ENCODE measurements at regions not wholly inside any gene's neighbourhood (a gene's known extent, or its start where the extent isn't known, plus 50 kb on each side); places are given as distances from the start of the nearest gene placed in this dataset.

GRCh38 chr3:95277613-95278012 lies 1214.8 kb downstream of the NSUN3 start:
- Histone ChIP-seq H3K36me3 (no peaks in the 10 kb centered on the region), H3K4me1 (no peaks in the 10 kb centered on the region), H3K27ac (replicated peaks) (no peak overlapping the region), H3K27me3 (ENCODE audit: low read depth) (no peaks in the 10 kb centered on the region), H3K4me3 (no peak overlapping the region), H3K9me3 (replicated peaks) (peaks cover 14% of the 10 kb centered on the region)
- DNase-seq = no peak
- intact Hi-C loops (cut with micrococcal nuclease) = no loop called here
- TF ChIP-seq CTCF (IDR thresholded peaks at IDR 0.05; ENCODE audit: borderline replicate concordance) = no peak

DNA sequence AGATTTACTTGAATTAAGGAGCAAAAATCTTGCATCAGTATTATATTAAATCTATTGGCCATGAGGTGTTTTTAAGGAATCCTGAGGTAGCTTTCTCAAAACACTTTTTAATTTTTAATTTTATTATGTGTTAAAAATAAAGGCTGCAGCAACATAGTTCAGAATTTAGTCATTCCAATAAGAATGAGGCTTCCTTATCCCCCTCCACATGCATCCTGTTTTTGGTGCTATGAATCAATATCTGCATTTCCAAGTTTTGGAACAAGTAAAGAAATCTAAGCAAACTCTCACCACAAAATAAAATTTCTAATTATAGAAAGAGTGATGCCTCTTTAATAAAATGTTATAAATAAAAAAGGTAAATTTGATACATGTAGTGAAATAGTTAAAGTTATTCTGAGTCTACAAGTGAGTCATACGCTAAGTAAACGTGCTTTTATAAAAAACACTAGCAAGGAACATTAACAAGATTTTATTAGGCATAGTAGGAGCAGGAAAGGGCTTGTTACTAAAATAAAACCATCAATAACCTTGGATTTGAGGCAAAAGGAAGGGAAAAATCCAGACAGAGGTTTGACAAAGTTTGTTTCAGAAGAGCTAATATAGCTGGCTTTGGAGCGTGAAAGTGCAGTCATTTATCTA lies 1218.0 kb downstream of the NSUN3 start:
- Histone ChIP-seq H3K27ac (replicated peaks) (no peak overlapping the region), H3K27me3 (ENCODE audit: low read depth) (no peaks in the 10 kb centered on the region), H3K36me3 (no peaks in the 10 kb centered on the region), H3K4me1 (no peaks in the 10 kb centered on the region), H3K9me3 (replicated peaks) (peaks cover 19% of the 10 kb centered on the region), H3K4me3 (no peak overlapping the region)
- no peak for DNase-seq
- TF ChIP-seq CTCF (IDR thresholded peaks at IDR 0.05; ENCODE audit: borderline replicate concordance) = no peak
- intact Hi-C loops (cut with micrococcal nuclease) = no loop called here

- Histone ChIP-seq H3K27me3 (ENCODE audit: low read depth) (no peaks in the 10 kb centered on the region), H3K4me1 (no peaks in the 10 kb centered on the region), H3K4me3 (no peak overlapping the region), H3K27ac (replicated peaks) (no peak overlapping the region), H3K36me3 (no peaks in the 10 kb centered on the region), H3K9me3 (replicated peaks) (no peaks in the 10 kb centered on the region)
- no peak for DNase-seq
- TF ChIP-seq CTCF (IDR thresholded peaks at IDR 0.05; ENCODE audit: borderline replicate concordance) = no peak
- intact Hi-C loops (cut with micrococcal nuclease) = no loop called here
Measured at GRCh38 chr3:95289295-95289694, 1226.4 kb downstream of the NSUN3 start.

DNA sequence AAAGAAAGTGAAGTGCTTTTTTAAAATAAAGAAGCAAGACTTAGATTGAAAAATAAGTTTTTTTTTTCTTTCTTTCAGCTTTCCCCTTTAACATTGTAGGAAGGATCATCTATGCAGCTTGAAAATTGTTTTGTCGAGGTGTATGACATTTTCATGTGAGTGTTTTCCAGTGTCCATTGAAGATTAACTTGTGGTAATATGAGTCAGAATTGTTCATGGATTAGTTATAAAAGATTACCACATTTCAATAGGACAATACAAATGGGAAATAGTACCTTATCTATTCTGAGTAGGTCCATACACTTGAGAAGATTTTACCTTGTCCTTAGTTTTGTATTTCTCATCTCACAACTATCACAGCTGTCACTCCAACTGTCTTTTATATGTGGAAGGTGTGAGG lies 1234.7 kb downstream of the NSUN3 start:
- TF ChIP-seq CTCF (IDR thresholded peaks at IDR 0.05; ENCODE audit: borderline replicate concordance) = no peak
- Histone ChIP-seq H3K27me3 (ENCODE audit: low read depth) (no peaks in the 10 kb centered on the region), H3K4me1 (no peaks in the 10 kb centered on the region), H3K9me3 (replicated peaks) (no peaks in the 10 kb centered on the region), H3K4me3 (no peak overlapping the region), H3K36me3 (no peaks in the 10 kb centered on the region), H3K27ac (replicated peaks) (no peak overlapping the region)
- DNase-seq = no peak
- intact Hi-C loops (cut with micrococcal nuclease) = no loop called here

- intact Hi-C loops (cut with micrococcal nuclease) = no loop called here
- no peaks in the 10 kb centered on the region for H3K27me3 ChIP-seq (ENCODE audit: low read depth)
- H3K36me3 ChIP-seq = no peaks in the 10 kb centered on the region
- H3K27ac ChIP-seq (replicated peaks) = no peak overlapping the region
- no peak for DNase-seq
- no peak overlapping the region for H3K4me3 ChIP-seq
- TF ChIP-seq CTCF (IDR thresholded peaks at IDR 0.05; ENCODE audit: borderline replicate concordance) = no peak
- no peaks in the 10 kb centered on the region for H3K4me1 ChIP-seq
- no peaks in the 10 kb centered on the region for H3K9me3 ChIP-seq (replicated peaks)
Measured at GRCh38 chr3:95302044-95302443, 1239.2 kb downstream of the NSUN3 start.

All from left ventricle myocardium inferior (tissue), 1 donor.